ENCODE measurements at regions not wholly inside any gene's neighbourhood (a gene's known extent, or its start where the extent isn't known, plus 50 kb on each side); places are given as distances from the start of the nearest gene placed in this dataset.

DNA sequence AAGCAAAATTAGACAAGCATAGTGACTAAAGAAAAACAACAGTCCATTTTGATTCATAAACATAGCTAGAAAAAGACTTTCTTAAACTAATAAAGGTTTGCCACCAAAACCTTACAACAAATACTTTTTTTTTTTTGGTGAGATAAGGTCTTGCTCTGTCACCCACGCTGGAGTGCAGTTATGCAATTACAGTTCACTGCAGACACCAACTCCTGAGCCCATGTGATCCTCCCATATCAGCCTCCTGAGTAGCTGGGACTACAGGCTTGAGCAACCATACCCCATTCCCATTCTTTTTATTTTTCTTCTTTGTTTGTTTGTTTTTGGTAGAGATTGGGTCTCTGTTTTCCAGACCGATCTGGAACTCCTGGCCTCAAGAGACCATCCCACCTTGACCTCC, 247.2 kb upstream of the ADGRL3 start:
- no peak overlapping the region for H3K4me3 ChIP-seq
- TF ChIP-seq, protein P1, sequence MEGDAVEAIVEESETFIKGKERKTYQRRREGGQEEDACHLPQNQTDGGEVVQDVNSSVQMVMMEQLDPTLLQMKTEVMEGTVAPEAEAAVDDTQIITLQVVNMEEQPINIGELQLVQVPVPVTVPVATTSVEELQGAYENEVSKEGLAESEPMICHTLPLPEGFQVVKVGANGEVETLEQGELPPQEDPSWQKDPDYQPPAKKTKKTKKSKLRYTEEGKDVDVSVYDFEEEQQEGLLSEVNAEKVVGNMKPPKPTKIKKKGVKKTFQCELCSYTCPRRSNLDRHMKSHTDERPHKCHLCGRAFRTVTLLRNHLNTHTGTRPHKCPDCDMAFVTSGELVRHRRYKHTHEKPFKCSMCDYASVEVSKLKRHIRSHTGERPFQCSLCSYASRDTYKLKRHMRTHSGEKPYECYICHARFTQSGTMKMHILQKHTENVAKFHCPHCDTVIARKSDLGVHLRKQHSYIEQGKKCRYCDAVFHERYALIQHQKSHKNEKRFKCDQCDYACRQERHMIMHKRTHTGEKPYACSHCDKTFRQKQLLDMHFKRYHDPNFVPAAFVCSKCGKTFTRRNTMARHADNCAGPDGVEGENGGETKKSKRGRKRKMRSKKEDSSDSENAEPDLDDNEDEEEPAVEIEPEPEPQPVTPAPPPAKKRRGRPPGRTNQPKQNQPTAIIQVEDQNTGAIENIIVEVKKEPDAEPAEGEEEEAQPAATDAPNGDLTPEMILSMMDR (IDR thresholded peaks at IDR 0.05), result no peak
- TF ChIP-seq EP300 (IDR thresholded peaks at IDR 0.05), result no peak
- TF ChIP-seq POLR2A (IDR thresholded peaks at IDR 0.05), result no peak
- no peak for TF ChIP-seq POLR2AphosphoS5 (IDR thresholded peaks at IDR 0.05)
- 60% methylated on average over 2 of the region's 2 CpGs for WGBS
- DNase-seq (ENCODE audit: low spot score in 2 of 2), result no peak
- no peaks in the 10 kb centered on the region for H3K36me3 ChIP-seq
- H3K27ac ChIP-seq, result no peak overlapping the region
- H3K4me1 ChIP-seq, result no peaks in the 10 kb centered on the region
- H3K9me3 ChIP-seq, result no peaks in the 10 kb centered on the region
- no peaks in the 10 kb centered on the region for H3K27me3 ChIP-seq

DNA sequence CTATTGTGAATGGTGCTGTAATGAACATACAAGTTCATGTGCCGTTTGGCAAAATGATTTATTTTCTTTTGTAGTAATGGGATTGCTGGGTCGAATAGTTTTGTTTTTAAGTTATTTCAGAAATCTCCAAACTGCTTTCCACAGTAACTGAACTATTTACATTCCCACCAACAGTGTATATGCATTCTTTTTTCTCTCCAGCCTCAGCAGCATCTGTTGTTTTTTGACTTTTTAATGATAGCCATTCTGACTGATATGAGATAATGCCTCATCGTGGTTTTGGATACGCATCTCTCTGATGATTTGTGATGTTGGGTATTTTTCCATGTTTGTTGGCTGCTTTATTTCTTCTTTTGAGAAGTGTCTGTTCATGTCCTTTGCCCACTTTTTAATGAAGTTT, 246.3 kb upstream of the ADGRL3 start:
- no peaks in the 10 kb centered on the region for H3K36me3 ChIP-seq
- WGBS, result 63% methylated on average over 4 of the region's 4 CpGs
- H3K9me3 ChIP-seq, result no peaks in the 10 kb centered on the region
- DNase-seq (ENCODE audit: low spot score in 2 of 2), result no peak
- H3K4me1 ChIP-seq, result no peaks in the 10 kb centered on the region
- H3K27me3 ChIP-seq, result no peaks in the 10 kb centered on the region
- no peak for TF ChIP-seq POLR2A (IDR thresholded peaks at IDR 0.05)
- TF ChIP-seq POLR2AphosphoS5 (IDR thresholded peaks at IDR 0.05), result no peak
- no peak for TF ChIP-seq EP300 (IDR thresholded peaks at IDR 0.05)
- TF ChIP-seq, protein P1 (IDR thresholded peaks at IDR 0.05), result no peak
- H3K4me3 ChIP-seq, result no peak overlapping the region
- H3K27ac ChIP-seq, result no peak overlapping the region

DNA sequence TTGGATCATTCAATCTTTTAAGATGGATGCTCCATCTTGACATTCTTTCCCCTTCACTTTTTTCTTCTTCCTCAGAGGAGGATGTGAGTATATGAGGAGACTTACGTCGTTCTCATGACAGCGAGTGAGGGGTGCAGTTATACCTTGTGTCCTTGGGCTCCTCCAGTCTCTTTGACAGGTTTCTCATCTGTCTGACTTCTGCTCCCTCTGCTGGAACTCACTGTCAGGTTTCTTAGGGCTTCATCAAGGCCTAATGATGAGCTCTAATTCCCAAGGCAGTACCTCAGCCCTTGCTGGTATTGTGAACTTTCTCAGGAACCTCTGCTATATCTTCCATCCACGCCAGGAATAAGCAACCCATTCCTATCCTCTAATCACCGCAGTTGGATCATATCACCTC, 237.8 kb upstream of the ADGRL3 start:
- Histone ChIP-seq H3K27ac (no peak overlapping the region), H3K4me3 (no peak overlapping the region), H3K4me1 (no peaks in the 10 kb centered on the region), H3K9me3 (no peaks in the 10 kb centered on the region), H3K36me3 (no peaks in the 10 kb centered on the region), H3K27me3 (no peaks in the 10 kb centered on the region)
- WGBS, result 95% methylated on average over 5 of the region's 5 CpGs
- no peak for DNase-seq (ENCODE audit: low spot score in 2 of 2)
- TF ChIP-seq EP300 (IDR thresholded peaks at IDR 0.05), result no peak
- TF ChIP-seq POLR2A (IDR thresholded peaks at IDR 0.05), result no peak
- TF ChIP-seq POLR2AphosphoS5 (IDR thresholded peaks at IDR 0.05), result no peak
- TF ChIP-seq, protein P1 (IDR thresholded peaks at IDR 0.05), result no peak

DNA sequence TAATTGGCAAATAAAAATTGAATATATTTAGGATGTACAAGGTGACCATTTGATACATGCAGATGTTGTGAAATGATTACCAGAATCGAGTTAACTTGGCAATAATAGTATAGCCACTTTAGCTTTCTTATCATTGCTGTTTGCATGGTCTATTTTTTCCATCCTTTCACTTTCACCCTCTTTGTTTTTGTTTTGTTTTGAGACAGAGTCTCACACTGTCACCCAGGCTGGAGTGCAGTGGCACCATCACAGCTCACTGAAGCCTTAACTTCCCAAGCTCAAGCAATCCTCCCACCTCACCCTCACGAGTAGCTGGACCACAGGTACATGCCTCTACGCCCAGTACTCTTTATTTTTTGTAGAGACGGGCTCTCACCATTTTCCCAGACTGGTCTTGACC, 218.6 kb upstream of the ADGRL3 start:
- Histone ChIP-seq H3K27ac (no peak overlapping the region), H3K4me3 (no peak overlapping the region), H3K9me3 (peaks cover 11% of the 10 kb centered on the region), H3K27me3 (no peaks in the 10 kb centered on the region), H3K36me3 (no peaks in the 10 kb centered on the region), H3K4me1 (no peaks in the 10 kb centered on the region)
- TF ChIP-seq POLR2AphosphoS5 (IDR thresholded peaks at IDR 0.05) (no peak), POLR2A (IDR thresholded peaks at IDR 0.05) (no peak), EP300 (IDR thresholded peaks at IDR 0.05) (no peak)
- TF ChIP-seq, protein P1 (IDR thresholded peaks at IDR 0.05), result no peak
- DNase-seq (ENCODE audit: low spot score in 2 of 2), result no peak
- WGBS, result 84% methylated on average over 4 of the region's 4 CpGs

DNA sequence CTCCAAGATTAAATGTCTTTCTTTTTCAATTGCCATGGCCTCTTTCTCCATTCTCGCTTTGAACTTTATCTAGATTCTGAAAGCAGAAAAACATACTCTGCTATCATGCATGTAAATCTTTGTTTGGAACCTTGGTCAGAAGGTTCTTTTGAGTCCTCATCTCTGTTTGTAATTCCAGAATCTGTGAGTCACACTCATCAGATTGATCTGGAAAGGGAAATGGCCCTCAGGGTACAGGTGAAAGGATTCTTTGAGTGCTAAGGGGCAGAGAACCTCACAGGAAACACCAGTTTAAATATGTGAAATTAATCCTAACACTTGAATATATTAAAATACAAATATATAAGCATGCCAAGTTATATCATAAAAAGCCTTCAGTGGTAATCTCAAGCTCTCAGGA, 211.0 kb upstream of the ADGRL3 start:
- TF ChIP-seq POLR2AphosphoS5 (IDR thresholded peaks at IDR 0.05), result no peak
- TF ChIP-seq, protein P1 (IDR thresholded peaks at IDR 0.05), result no peak
- no peak for TF ChIP-seq EP300 (IDR thresholded peaks at IDR 0.05)
- no peak for TF ChIP-seq POLR2A (IDR thresholded peaks at IDR 0.05)
- Histone ChIP-seq H3K9me3 (peaks cover 5% of the 10 kb centered on the region), H3K27ac (no peak overlapping the region), H3K27me3 (no peaks in the 10 kb centered on the region), H3K36me3 (no peaks in the 10 kb centered on the region), H3K4me1 (no peaks in the 10 kb centered on the region), H3K4me3 (no peak overlapping the region)
- WGBS, result 65% methylated on average over 1 of the region's 1 CpG
- no peak for DNase-seq (ENCODE audit: low spot score in 2 of 2)
